ENCODE measurements at regions not wholly inside any gene's neighbourhood (a gene's known extent, or its start where the extent isn't known, plus 50 kb on each side); places are given as distances from the start of the nearest gene placed in this dataset.

DNA sequence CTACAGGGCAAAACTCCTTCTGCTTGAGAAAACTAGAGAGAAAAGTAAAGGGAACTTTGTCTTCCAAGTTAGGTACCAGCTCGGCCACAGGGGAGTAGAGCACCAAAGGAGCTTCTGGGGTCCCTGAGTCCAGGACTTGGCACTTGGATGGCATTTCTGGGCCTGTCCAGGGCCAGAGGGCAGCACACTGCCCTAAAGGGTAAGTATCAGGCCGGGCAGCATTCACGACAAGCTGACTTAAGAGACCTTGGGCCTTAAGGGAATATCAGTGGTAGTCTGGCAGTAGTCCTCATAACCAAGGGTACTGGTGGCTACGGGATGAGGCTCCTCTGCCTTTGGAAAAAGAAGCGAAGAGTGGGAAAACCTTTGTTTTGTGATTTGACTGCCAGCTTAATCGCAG, 632.7 kb downstream of the KLHL13 start:
- CTCF ChIA-PET = no interaction called here
- Histone ChIP-seq H3K36me3 (ENCODE audit: control insufficient read depth in 2 of 2, insufficient read depth in 1 of 2, low read length in 2 of 2) (no peaks in the 10 kb centered on the region), H3K27ac (ENCODE audit: extremely low read depth, low read depth, low read length) (no peak overlapping the region), H3K4me3 (ENCODE audit: low read depth, low read length) (no peak overlapping the region), H3K4me1 (ENCODE audit: control insufficient read depth, insufficient read depth, low read length) (no peaks in the 10 kb centered on the region), H3K9me3 (ENCODE audit: control insufficient read depth, insufficient read depth, low read depth, low read length) (no peaks in the 10 kb centered on the region)
- TF ChIP-seq ZNF626 (tag by site-specific recombination; IDR thresholded peaks at IDR 0.05) (no peak), ZFP41 (tag by site-specific recombination; IDR thresholded peaks at IDR 0.05; ENCODE audit: borderline replicate concordance) (no peak), ZNF747 (tag by site-specific recombination; IDR thresholded peaks at IDR 0.05) (no peak), BCL11B (tag by site-specific recombination; IDR thresholded peaks at IDR 0.05; ENCODE audit: low read depth) (no peak), ZNF701 (tag by site-specific recombination; IDR thresholded peaks at IDR 0.05) (no peak), ZNF837 (tag by site-specific recombination; IDR thresholded peaks at IDR 0.05) (no peak), YY2 (tag by site-specific recombination; IDR thresholded peaks at IDR 0.05) (no peak), EGR2 (tag by site-specific recombination; IDR thresholded peaks at IDR 0.05; ENCODE audit: low read depth) (no peak), BCL6B (tag by site-specific recombination; IDR thresholded peaks at IDR 0.05) (no peak), ZNF292 (tag by site-specific recombination; IDR thresholded peaks at IDR 0.05; ENCODE audit: borderline replicate concordance, low read depth) (no peak), ZNF112 (tag by site-specific recombination; IDR thresholded peaks at IDR 0.05) (no peak), ZNF391 (tag by site-specific recombination; IDR thresholded peaks at IDR 0.05; ENCODE audit: borderline replicate concordance, low read depth) (no peak), ZEB2 (tag by site-specific recombination; IDR thresholded peaks at IDR 0.05) (no peak), ZFHX2 (tag by site-specific recombination; conservative IDR thresholded peaks at IDR 0.05) (no peak), ZNF555 (tag by site-specific recombination; conservative IDR thresholded peaks at IDR 0.05) (no peak), GFI1B (tag by site-specific recombination; IDR thresholded peaks at IDR 0.05) (no peak)
- TF ChIP-seq, protein P1, sequence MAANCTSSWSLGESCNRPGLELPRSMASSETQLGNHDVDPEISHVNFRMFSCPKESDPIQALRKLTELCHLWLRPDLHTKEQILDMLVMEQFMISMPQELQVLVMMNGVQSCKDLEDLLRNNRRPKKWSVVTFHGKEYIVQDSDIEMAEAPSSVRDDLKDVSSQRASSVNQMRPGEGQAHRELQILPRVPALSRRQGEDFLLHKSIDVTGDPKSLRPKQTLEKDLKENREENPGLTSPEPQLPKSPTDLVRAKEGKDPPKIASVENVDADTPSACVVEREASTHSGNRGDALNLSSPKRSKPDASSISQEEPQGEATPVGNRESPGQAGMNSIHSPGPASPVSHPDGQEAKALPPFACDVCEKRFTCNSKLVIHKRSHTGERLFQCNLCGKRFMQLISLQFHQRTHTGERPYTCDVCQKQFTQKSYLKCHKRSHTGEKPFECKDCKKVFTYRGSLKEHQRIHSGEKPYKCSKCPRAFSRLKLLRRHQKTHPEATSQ (tag by site-specific recombination; IDR thresholded peaks at IDR 0.05) = no peak
- TF ChIP-seq, protein P2, sequence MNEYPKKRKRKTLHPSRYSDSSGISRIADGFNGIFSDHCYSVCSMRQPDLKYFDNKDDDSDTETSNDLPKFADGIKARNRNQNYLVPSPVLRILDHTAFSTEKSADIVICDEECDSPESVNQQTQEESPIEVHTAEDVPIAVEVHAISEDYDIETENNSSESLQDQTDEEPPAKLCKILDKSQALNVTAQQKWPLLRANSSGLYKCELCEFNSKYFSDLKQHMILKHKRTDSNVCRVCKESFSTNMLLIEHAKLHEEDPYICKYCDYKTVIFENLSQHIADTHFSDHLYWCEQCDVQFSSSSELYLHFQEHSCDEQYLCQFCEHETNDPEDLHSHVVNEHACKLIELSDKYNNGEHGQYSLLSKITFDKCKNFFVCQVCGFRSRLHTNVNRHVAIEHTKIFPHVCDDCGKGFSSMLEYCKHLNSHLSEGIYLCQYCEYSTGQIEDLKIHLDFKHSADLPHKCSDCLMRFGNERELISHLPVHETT (tag by site-specific recombination; IDR thresholded peaks at IDR 0.05) = no peak
- TF ChIP-seq, protein P3, sequence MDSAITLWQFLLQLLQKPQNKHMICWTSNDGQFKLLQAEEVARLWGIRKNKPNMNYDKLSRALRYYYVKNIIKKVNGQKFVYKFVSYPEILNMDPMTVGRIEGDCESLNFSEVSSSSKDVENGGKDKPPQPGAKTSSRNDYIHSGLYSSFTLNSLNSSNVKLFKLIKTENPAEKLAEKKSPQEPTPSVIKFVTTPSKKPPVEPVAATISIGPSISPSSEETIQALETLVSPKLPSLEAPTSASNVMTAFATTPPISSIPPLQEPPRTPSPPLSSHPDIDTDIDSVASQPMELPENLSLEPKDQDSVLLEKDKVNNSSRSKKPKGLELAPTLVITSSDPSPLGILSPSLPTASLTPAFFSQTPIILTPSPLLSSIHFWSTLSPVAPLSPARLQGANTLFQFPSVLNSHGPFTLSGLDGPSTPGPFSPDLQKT (IDR thresholded peaks at IDR 0.05; ENCODE audit: borderline replicate concordance, low read depth, low read length) = no peak
- POLR2A ChIA-PET = no interaction called here

DNA sequence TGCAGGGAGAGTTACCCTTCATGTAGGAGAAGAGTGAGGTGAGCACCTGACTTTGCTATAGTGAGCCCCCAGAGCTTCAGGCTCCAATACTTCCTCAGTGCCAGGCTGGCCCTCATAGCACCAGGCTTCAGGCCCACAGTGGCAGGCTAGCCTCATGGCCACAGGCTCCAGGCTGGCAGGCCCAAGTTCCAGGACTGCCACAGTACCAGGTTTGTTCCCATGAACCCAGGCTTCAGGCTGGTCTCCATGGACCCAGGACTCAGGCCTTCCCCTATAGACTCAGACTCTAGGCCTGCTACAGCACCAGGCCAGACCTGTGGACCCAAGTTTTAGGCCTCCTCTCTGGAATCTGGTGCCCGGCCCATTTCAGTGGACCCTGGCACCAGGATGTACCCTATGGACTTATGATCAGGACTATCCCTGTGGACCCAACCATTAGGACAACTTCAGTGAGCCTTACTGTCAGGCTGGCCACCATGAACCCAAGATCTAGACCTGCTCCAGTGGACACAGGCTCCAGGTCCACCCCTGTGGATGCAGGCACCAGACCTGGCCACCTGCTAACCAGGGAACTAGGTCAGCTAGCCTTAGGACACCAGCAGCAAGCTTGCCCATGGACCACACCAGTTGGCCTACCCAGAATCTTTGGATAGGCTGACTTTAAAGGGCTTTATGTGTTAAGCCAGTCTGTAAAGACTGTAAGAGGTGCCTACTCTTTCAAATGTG, 658.2 kb downstream of the KLHL13 start:
- no peak for TF ChIP-seq ZNF112 (tag by site-specific recombination; IDR thresholded peaks at IDR 0.05)
- TF ChIP-seq ZFP69B (tag by site-specific recombination; IDR thresholded peaks at IDR 0.05) = no peak
- TF ChIP-seq, protein P4, sequence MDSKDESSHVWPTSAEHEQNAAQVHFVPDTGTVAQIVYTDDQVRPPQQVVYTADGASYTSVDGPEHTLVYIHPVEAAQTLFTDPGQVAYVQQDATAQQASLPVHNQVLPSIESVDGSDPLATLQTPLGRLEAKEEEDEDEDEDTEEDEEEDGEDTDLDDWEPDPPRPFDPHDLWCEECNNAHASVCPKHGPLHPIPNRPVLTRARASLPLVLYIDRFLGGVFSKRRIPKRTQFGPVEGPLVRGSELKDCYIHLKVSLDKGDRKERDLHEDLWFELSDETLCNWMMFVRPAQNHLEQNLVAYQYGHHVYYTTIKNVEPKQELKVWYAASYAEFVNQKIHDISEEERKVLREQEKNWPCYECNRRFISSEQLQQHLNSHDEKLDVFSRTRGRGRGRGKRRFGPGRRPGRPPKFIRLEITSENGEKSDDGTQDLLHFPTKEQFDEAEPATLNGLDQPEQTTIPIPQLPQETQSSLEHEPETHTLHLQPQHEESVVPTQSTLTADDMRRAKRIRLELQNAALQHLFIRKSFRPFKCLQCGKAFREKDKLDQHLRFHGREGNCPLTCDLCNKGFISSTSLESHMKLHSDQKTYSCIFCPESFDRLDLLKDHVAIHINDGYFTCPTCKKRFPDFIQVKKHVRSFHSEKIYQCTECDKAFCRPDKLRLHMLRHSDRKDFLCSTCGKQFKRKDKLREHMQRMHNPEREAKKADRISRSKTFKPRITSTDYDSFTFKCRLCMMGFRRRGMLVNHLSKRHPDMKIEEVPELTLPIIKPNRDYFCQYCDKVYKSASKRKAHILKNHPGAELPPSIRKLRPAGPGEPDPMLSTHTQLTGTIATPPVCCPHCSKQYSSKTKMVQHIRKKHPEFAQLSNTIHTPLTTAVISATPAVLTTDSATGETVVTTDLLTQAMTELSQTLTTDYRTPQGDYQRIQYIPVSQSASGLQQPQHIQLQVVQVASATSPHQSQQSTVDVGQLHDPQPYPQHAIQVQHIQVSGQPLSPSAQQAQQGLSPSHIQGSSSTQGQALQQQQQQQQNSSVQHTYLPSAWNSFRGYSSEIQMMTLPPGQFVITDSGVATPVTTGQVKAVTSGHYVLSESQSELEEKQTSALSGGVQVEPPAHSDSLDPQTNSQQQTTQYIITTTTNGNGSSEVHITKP (tag by site-specific recombination; IDR thresholded peaks at IDR 0.05) = no peak
- TF ChIP-seq EGR2 (tag by site-specific recombination; IDR thresholded peaks at IDR 0.05; ENCODE audit: low read depth) = no peak
- TF ChIP-seq IKZF3 (tag by site-specific recombination; IDR thresholded peaks at IDR 0.05) = no peak
- no peak for TF ChIP-seq ZNF670 (tag by site-specific recombination; IDR thresholded peaks at IDR 0.05; ENCODE audit: low read depth)
- H3K9me3 ChIP-seq (ENCODE audit: control insufficient read depth, insufficient read depth, low read depth, low read length) = no peaks in the 10 kb centered on the region; the same call in 1 of the 2 replicates
- no peaks in the 10 kb centered on the region for H3K36me3 ChIP-seq (ENCODE audit: control insufficient read depth in 2 of 2, insufficient read depth in 1 of 2, low read length in 2 of 2)
- ChIA-PET CTCF (interaction anchor here (0.6 kb wide), 1 partner anchor 799 kb away, joined by 3 read pairs; no protein-coding TSS in a partner anchor), POLR2A (no interaction called here)
- H3K27ac ChIP-seq (ENCODE audit: extremely low read depth, low read depth, low read length) = no peak overlapping the region
- no peaks in the 10 kb centered on the region for H3K4me1 ChIP-seq (ENCODE audit: control insufficient read depth, insufficient read depth, low read length)
- H3K4me3 ChIP-seq (ENCODE audit: low read depth, low read length) = no peak overlapping the region

Measured in HEK293 (cell line).